ENCODE measurements at regions not wholly inside any gene's neighbourhood (a gene's known extent, or its start where the extent isn't known, plus 50 kb on each side); places are given as distances from the start of the nearest gene placed in this dataset.

- 29% methylated on average over 4 of the region's 4 CpGs for WGBS (ENCODE audit: low lambda C conversion rate)
- POLR2A ChIA-PET = no interaction called here
- BruUV-seq (replicated peaks) = no TSS peak
Observed at GRCh38 chr14:86124328-86124727, 594.4 kb downstream of the FLRT2 start.

More at GRCh38 chr14:86124328-86124727, 594.4 kb downstream of the FLRT2 start:
- intact Hi-C loops (cut with micrococcal nuclease; ENCODE audit: unreplicated experiment) (no loop called here), in situ Hi-C loops (cut with HindIII; ENCODE audit: extremely low pct_ligation_motif_present, low pct_unique_long_range_greater_than_20kb) (no loop called here)
- H3K4me1 ChIP-seq (ENCODE audit: insufficient read depth, low read length) = no peaks in the 10 kb centered on the region
- H3K27ac ChIP-seq (ENCODE audit: extremely low read length, insufficient read depth, low read length) = no peak overlapping the region
- DNase-seq (ENCODE audit: low spot score) (no peak), ATAC-seq (no peak), FAIRE-seq (no peak)
- no peaks in the 10 kb centered on the region for H3K79me2 ChIP-seq (ENCODE audit: insufficient read depth, low read length)
- H3K9ac ChIP-seq (ENCODE audit: insufficient read depth, low read depth, low read length) = no peak overlapping the region
- H3K4me2 ChIP-seq (ENCODE audit: low read depth, low read length) = no peak overlapping the region
- H3K9me3 ChIP-seq (ENCODE audit: low read length) = peaks cover 52% of the 10 kb centered on the region
- no peak overlapping the region for H3K4me3 ChIP-seq (replicated peaks in 1 of 3; ENCODE audit: insufficient read depth in 1 of 3, low read depth in 2 of 3, low read length in 3 of 3)
- CTCF ChIA-PET (ENCODE audit: low intra/inter-chr PET ratio, low total read pairs) = no interaction called here
- no peaks in the 10 kb centered on the region for H3K27me3 ChIP-seq (ENCODE audit: control insufficient read depth in 1 of 2, insufficient read depth in 2 of 2, low read length in 2 of 2)
- no peaks in the 10 kb centered on the region for H3K36me3 ChIP-seq (replicated peaks in 1 of 2; ENCODE audit: control insufficient read depth in 1 of 2, insufficient read depth in 2 of 2, low read length in 2 of 2)
- no peaks in the 10 kb centered on the region for H4K20me1 ChIP-seq (ENCODE audit: insufficient read depth, low read length)
- no peak overlapping the region for H2AFZ ChIP-seq (ENCODE audit: low read length)
- TF ChIP-seq PAF1 (CRISPR knock-in tag; IDR thresholded peaks at IDR 0.05) (no peak), ZBTB25 (CRISPR knock-in tag; IDR thresholded peaks at IDR 0.05) (no peak), MTF1 (CRISPR knock-in tag; IDR thresholded peaks at IDR 0.05) (no peak), TOE1 (CRISPR knock-in tag; IDR thresholded peaks at IDR 0.05) (no peak), ZNF713 (CRISPR knock-in tag; IDR thresholded peaks at IDR 0.05) (no peak), ZNF513 (CRISPR knock-in tag; conservative IDR thresholded peaks at IDR 0.05) (no peak), PRDM15 (CRISPR knock-in tag; IDR thresholded peaks at IDR 0.05) (no peak), DPF2 (CRISPR knock-in tag; IDR thresholded peaks at IDR 0.05; ENCODE audit: borderline replicate concordance, low read depth) (no peak), CCDC6 (CRISPR knock-in tag; IDR thresholded peaks at IDR 0.05) (no peak), ZNF350 (CRISPR knock-in tag; IDR thresholded peaks at IDR 0.05; ENCODE audit: borderline replicate concordance, low read depth) (no peak), TBP (CRISPR knock-in tag; IDR thresholded peaks at IDR 0.05) (no peak), MAX (IDR thresholded peaks at IDR 0.05) (no peak), THAP8 (CRISPR knock-in tag; IDR thresholded peaks at IDR 0.05; ENCODE audit: borderline replicate concordance) (no peak), GPN1 (CRISPR knock-in tag; IDR thresholded peaks at IDR 0.05; ENCODE audit: borderline replicate concordance) (no peak)
